Bone marrow (tissue), 2 donors: ENCODE measurements at regions not wholly inside any gene's neighbourhood (a gene's known extent, or its start where the extent isn't known, plus 50 kb on each side); places are given as distances from the start of the nearest gene placed in this dataset.
"Not testable (repeated sequence)": the region's sequence is repeated elsewhere in the genome, so short reads cannot be mapped to it uniquely, and the experiment has no call there.

Experiments used
- DNase-seq, 2 donors: peaks; one replicate each; lab custom pipeline; 2025; lab: John Stamatoyannopoulos, UW

DNA sequence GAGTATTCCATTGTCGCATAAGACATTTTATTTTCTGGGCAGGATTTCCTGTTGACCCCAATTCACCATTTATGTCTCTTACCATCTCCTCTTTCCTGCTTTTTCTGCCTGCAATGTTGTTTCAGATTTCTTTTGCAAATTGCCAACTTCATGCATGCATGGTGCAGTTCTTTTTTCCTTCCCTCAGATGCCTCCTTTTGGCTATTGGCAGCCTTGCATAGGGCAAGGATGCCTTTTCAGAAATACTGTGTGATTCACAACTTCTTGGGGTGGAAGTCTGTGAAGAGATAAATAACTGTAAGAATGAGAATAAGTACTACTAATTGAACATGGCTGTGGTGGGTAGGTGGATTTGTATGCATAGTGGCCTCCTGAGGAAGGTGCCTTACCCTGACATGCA lies 116.7 kb downstream of the SOX4 start:
- DNase-seq: no peak

DNA sequence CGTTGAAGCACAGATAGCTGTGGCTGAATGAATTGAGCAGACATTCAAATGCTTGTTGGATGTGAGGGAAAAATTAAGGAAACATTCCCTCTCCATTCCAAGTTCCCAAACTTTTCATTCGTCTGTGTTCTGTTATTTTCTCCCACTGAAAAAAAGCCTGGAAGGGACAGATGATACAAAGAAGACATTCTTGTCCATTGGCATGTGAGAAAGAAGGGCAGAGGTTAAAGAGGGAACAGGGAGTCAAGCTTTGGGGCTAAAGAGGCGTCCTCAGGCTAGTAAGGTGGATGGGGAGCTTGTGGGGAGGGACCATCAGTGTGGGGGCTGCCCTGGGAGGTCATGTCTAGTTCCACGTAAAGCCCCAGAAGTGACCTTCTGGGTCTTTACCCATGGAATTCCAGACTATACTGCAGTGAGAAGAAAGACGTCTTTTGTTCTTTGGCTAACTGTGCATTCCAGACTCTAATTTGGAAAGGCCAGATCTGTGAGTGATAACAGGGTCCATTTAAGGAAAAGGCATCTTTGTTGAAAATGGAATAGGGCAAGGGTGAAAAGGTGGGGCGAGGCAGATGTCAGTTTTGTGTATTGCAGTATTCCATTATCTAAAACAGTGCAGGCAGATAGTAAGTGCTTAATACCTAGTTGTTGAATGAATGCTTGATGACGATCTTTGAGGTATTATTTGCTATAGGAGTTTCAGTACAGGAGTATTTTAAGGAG lies 117.5 kb downstream of the SOX4 start:
- no peak for DNase-seq

DNA sequence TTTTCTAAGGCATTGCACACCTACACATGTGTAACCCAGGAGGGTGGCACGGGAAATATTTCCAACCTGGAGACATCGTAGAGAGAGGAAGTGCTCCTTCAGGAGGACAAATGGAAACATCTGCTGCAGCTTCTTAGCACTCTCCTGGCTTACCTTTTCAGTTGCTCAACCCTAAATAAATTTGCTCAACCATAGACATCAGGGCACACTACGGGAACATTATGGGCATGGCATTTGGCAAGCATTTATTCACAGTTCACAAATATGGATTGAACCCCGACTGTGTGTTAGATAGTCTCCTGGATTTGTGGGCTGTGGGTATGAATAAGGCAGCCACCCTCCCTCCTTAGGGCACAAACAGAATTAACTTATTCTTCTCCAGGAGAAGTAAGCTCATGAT lies 118.7 kb downstream of the SOX4 start:
- DNase-seq: no peak

DNA sequence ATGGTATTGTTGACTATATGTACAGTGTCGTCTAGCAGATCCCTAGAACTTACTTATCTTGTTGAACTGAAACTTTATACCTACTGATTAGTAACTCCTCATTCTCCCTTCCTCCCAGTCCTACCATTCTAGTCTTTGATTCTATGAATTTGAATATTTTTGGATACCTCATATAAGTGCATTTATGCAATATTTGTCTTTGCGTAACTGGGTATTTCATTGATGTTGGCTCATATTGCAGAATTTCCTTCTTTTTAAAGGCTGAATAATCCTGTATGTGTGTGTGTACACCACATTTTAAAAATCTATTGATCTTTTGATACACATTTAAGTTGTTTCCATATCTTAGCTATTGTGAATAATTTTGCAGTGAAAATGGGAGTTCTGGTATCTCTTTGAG lies 119.9 kb downstream of the SOX4 start:
- DNase-seq: no peak

DNA sequence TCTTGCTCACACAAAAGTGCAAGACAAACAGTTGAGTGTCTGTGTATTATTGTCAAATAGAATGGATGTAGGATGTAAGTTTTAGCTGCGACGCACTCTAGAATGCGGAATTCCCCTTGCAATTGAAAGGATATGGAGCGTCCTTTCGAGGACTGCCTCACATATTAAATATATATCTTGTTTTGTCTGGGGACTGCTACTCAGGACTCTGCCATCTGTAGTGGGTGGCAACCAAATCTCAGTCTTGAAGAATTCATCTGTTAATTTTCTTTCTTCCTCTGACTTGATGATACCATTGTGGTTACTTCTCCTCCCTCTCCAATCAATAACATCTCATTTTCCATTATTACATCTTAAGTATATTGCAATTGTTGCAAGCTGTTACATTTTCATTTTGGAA lies 121.6 kb downstream of the SOX4 start:
- no peak for DNase-seq

DNA sequence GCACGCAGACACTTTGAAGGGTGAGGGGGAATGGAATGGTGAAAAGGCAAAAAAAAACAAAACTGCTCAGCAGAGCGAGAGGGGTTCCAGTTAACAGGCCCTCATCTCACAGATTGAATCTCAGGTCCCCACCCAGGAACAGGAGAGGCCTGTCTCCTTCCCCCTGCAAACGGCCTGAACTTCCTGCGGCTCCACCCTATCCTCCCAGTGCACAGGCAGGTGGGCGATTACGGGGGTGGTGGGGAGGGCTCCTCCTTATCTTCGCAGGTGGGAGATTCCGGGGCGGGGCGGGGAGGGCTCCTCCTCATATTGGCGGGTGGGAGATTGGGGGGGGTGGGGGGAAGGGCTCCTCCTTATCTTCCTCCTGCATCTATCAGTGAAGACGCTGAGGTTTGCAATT lies 129.0 kb downstream of the SOX4 start:
- no peak for DNase-seq

DNA sequence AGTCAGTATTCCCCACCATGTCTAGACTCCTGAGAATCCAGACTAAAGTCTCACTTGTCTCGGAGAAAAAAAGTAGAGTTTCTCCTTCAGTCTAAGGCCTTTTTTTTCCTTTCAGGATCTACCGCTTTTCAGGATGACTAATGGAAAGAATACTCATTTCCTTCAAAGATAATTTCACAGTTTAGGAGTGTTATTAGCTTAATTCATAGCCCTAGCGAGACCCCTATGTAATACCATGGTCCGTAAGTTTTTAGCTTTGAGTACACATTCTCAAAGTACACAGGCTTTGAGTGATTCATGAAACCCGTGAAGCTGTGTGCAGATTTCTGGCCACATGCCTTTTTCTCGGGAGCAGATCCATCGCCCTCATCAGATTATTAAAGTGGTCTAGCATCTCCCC lies 133.1 kb downstream of the SOX4 start:
- DNase-seq: no peak

DNA sequence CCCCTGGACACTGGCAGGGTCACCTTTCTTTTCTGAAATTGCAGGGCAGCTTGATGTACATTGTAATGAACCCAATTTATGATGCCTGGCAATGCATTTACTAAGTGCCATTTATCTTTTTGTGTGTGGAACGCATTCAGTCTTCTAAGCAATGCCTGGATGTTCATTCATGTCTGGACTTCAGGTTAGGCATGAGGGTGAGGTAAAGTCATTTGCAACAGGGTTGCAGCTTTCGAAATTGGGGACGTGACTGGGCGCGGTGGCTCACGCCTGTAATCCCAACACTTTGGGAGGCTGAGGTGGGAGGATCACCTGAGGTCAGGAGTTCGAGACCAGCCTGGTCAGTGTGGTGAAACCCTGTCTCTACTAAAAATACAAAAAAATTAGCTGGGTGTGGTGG lies 134.6 kb downstream of the SOX4 start:
- no peak for DNase-seq

DNA sequence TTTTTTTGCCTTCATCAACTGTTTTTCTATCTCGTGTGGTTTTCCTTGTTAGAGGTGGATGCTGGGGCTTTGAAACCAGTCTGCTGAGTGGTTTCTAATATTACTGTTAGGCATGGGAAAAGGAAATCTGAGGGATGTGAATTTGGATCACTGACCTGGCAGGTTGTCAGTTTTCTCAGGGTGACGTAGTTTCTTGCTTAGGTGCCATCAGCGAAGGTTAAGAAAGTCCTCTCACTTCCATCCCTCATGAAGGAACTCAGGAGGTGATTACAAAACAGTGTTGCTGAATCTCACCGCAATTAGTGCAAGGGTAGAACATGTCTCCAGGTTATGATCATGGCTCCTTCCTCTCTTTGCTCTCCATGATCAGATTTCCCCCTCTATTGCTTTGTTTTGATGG lies 135.9 kb downstream of the SOX4 start:
- DNase-seq: no peak

DNA sequence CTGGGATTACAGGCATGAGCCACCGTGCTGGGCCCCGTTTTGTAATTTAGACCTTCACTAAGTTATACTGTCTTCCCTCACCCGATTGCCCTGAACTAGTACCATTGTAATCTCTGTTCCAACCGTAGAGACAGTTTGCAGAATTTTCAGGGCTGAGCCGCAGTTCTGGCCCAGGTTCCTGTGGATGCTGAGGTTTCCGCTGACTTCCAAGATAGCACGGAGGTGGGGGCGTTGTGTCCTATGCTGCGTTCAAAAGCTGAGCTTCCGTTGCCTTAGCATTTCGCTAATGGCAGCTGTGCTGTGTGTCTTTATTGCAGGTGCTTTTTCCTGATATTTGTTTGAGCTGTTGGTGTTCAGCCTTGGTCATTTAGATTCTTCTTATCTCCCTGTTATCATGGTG lies 137.0 kb downstream of the SOX4 start:
- no peak for DNase-seq

DNA sequence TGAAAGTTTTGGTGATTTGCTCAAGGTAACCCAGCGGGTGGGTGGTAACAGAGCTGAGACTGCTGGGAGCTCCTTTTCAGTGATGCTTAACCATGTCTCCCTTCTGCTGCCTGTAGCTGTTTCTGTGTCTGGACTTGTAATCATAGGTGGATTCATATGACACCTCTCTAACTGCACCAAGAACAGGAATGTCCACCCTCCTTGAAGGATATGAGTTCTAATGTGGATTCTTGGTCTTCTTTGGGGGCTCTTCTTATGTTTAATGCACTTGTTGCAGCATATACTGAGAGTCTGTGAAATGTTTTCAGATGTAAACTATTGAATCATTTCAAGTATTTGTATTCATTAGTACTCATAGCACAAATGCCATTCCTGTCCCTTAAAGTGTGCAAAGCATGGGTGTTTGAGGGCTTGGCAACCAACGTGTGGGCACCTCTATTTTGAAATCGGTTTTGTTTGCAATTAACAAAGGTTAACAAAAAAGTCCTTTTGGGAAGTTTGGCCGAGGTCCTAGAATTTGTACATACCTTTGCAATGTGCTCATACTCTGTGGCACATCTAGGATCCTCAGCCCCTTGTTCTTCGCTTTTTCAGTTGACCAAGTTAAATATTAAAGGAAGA lies 138.0 kb downstream of the SOX4 start:
- no peak for DNase-seq

DNA sequence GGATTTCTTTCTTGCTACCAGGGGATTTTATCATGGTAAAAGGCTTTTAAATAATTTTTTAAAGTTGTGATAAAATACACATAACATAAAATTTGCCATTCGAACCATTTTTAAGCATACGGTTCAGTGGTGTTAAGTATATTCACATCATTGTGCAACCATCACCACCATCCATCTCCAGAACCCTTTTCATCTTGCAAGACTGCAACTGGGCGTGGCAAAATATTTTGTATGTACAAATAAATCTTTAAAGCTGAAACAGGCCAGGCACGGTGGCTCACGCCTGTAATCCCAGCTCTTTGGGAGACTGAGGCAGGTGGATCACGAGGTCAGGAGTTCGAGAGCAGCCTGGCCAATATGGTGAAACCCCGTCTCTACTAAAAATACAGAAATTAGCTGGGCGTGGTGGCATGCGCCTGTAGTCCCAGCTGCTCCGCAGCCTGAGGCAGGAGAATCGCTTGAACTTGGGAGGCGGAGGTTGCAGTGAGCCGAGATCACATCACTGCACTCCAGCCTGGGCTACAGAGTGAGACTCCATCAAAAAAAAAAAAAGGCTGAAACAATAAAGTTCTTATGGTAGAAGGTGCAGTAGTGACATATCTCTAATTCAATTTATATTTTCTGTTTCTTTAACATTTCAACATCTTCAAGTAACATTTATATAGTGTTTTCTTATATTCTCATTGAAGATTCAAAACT lies 138.6 kb downstream of the SOX4 start:
- not testable (repeated sequence) for DNase-seq

DNA sequence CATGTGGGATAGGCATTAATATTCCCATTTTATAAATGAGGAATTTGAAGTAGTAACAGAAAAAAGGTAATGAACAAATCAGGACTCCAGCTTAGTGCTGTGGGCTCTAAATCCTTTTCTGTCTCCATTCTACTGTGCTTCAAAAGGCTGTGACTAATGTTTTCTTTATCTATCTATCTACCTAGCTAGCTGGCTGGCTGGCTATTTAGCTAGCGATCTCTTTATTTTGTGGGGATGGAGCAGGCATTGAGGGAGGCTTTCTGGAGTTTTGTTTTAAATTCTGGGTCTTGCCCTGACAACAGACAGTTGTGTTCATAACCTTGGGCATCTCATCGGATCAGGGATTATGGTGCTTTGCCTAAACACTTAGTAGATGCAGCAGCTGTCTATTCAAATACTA lies 139.2 kb downstream of the SOX4 start:
- no peak for DNase-seq

DNA sequence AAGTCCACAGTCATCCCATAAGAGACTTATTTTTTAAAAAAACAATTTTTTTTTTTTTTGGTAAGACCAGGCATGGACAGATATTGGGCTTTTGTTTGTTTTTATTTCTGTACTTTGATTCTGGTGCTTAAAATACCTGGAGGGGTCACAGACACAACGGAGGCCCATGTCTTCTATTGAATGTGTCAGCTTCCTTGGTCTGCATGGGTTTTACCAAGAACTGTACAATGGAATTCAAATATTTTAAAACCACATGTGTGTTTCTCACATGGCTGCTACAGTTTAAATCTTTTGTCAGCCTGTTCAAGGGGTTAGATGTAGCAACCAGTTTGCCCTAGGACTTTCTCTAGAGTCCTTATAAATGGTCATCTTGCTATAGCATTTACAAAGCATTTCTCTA lies 139.8 kb downstream of the SOX4 start:
- DNase-seq: no peak

DNA sequence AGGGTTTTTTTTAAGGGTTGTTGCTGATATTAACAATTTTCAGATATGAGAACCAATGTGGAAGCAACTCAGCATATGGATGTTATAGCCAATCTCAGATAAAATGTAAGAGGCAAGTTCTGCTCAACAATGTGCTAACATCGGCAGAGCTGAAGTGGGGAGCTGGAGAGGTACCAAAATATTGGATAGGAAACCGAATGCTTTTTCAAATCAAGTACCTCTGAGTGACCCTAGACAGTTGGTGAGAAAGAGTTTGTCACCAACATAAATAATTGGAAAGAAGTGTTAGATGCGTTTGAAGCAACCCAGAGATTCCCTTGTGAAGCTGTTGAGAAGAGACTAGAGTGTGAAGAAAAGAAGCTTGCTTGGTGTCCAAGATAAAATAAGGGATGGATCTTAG lies 140.7 kb downstream of the SOX4 start:
- DNase-seq: no peak

DNA sequence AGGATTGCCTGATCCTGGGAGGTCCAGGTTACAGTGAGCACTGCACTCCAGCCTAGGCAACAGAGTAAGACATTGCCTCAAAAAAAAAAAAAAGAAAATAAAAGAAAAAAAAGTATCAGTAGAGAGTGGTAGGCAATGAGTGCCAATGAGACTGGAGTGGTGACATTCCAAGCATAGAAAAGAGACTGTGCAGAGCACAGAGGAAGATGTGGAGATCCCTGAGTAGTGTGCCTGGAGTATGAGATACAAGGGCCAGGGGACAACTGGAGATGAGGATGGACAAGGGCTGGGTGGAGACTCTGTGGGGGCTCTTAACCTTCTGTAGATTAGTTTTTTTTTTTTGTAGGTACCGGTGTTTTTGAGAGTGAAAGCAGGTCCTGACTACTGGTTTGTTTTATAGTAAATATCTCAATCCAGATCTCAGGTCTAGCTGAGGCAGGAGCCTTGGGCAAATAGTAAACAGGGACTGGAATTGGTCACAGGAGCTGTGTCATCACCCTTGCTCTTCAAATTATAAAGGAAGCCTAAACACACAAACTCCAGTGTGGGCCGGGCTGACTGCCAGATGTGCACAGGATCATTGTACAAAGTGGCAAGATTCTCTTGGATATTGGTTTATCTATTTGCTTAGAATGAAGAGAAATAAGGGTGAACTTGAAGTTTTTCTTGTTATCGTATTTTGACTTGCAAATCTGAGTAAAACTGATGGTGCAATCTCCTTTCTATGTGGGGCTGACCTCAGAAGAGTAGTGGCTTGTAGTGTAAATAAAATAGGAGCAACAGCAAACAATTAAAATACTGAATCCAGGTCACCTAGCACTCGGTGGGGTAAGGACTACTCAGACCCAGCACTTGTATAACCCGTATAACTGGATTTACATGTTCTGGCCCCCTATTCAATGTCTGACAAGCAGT lies 144.9 kb downstream of the SOX4 start:
- no peak for DNase-seq

DNA sequence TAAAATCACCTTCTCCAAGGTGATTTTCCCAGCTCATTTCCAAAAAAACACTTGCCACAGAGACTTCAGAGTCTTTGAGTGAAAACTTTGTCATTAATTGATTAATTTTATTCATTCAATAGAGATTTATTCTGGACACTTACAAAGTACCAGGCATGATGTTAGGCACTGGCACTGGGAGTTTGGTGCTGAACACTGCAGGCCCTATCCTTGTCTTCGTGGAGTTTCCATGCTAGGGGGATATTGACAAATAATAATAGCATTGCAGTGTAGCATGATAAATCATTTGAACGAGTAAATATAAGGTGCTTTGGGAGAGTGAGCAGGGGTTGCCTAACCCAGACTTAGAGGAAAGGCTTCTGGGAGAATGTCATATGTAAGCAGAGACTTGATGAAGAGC lies 145.7 kb downstream of the SOX4 start:
- DNase-seq: no peak

DNA sequence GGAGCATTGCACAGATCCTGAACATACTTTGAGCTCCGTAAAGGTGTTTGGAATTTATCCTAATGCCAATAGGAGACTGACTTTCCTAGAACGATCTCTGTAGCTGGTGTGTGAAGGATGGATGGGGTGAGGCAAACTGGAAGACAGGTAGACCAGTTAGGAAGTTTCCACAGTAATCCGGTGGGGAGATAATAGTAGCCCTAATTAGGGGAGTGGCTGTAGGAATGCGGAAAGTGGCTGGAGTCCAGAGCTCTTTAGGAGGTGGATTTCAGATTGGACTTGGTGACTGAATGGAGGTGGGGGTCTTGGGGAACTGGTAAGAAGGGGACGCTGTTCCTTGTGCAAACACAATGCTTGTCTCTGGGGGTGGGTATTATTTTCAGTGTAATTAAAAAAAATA lies 146.3 kb downstream of the SOX4 start:
- DNase-seq: no peak

DNA sequence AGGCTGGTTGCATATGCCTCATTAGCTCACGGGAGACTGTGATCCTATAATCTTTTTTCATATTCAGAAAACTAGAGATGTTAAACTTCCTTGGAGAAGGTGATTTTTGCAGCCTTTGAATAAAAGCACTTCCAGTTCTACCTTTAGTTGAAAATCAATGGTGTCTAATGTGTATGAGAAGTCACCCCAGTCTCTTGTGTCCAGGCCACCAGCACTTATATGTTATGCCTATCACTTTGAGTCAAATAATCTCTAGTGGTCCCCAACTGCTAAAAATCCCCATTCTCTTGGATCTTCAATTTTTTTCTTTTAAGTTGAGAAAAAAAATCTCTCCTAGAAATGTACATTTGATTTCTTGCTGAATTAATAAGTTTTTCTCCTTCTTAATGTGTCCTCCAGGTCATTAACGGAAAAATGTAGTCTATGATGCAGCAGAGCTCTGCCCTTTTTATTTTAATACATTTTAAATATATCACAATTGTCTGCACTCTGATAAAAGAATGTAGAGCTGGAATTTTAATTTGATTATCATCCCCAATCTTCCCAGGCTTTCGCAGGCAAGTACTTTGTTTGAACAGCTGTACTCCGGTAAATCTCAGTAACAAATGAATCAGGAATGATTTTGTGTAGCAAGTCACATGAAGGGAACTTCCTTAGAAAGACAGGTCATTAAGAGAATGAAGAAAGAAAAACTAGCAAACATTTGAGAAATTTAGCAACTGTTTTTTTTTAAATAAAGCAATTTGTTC lies 147.0 kb downstream of the SOX4 start:
- no peak for DNase-seq

DNA sequence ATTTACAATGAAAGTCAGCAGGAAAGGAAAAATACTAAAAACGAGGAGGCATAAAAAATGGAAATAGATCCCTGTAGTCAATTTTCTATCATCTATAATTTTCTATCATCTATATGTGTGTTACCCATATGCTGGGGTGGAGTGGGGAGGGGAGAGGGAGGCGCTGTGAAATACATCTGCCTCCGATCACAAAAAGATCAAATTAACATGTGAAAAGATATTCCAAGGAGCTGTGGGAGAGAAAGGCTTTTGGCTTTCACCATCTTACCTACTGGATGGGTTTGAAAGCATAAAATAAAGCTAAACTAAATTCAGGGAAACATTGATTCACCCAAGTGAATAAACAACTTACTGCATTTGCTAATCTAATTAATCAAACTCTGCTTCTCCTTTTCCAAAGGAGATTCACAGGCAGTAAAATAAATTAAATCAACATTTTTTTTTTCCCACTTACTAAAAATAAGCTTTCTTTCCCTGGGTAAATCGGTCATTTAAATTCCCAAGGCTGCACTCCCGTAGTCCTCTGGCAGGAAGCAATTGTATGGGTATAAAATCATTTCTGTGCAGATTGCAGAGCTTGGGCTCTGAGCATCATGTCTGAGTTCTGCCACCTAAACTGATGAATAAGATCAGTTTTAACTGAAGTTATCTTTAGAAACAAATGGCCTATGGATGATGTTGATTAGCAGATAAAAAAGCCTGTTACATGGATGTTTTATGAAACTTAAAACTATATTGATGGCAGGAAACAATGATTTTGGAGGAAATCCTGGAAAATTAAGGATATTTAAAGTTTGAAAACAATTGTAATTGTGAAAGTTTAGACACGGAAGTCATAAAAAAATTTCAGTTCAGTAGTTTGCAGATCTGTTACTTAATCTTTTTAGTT lies 147.9 kb downstream of the SOX4 start:
- no peak for DNase-seq

DNA sequence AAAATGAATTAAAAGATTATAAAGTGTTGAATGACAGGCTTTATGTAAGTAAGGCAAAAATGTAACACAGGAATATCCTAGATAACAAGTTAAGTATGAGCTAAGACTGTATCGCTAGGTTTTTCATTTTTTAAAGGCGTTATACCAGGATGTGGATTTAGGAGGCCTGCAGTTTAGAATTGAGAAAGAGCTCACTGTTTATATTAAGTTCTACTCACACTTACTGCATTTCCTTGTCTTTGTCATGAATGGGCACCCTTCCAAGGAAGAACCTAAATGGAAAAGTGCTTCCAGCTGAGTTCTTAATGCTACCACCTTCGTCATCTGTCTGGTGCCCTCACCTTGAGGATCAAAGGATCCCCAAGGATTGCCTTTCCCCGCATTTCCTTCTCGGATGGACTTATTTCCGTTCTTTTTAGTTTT lies 148.7 kb downstream of the SOX4 start:
- DNase-seq: no peak
